ENCODE measurements at regions not wholly inside any gene's neighbourhood (a gene's known extent, or its start where the extent isn't known, plus 50 kb on each side); places are given as distances from the start of the nearest gene placed in this dataset.

GRCh38 chr12:67757651-67758050, 109.1 kb downstream of the DYRK2 start:
- DNase-seq (no peak), ATAC-seq (no peak)
- H3K27ac ChIP-seq = no peak overlapping the region
- H3K27me3 ChIP-seq (ENCODE audit: insufficient read depth in 3 of 3, low read length in 2 of 3) = no peaks in the 10 kb centered on the region
- WGBS, 3 donors = 92 to 96% (median 93%) methylated on average over 2 of the region's 2 CpGs
- peaks cover 4% of the 10 kb centered on the region for H3K4me1 ChIP-seq
- no peak for TF ChIP-seq CTCF (IDR thresholded peaks at IDR 0.05)
- no peaks in the 10 kb centered on the region for H3K9me3 ChIP-seq
- intact Hi-C loops (cut with DNase I) = no loop called here
- H3K36me3 ChIP-seq (ENCODE audit: insufficient read depth in 1 of 2, low read depth in 1 of 2) = no peaks in the 10 kb centered on the region
- no peak overlapping the region for H3K4me3 ChIP-seq

GRCh38 chr12:67758119-67758518, 109.6 kb downstream of the DYRK2 start:
- no peak for TF ChIP-seq CTCF (IDR thresholded peaks at IDR 0.05)

GRCh38 chr12:67758521-67758920, 110.0 kb downstream of the DYRK2 start:
- ATAC-seq = no peak

More at GRCh38 chr12:67758119-67758518, 109.6 kb downstream of the DYRK2 start:
- Histone ChIP-seq H3K4me3 (no peak overlapping the region), H3K4me1 (peaks cover 4% of the 10 kb centered on the region), H3K27me3 (ENCODE audit: insufficient read depth in 3 of 3, low read length in 2 of 3) (no peaks in the 10 kb centered on the region), H3K9me3 (no peaks in the 10 kb centered on the region), H3K36me3 (ENCODE audit: insufficient read depth in 1 of 2, low read depth in 1 of 2) (no peaks in the 10 kb centered on the region), H3K27ac (no peak overlapping the region)
- 44 to 56% (median 54%) methylated on average over 2 of the region's 2 CpGs for WGBS, 3 donors
- no peak for ATAC-seq
- DNase-seq = no peak
- intact Hi-C loops (cut with DNase I) = no loop called here

GRCh38 chr12:67759829-67760228, 111.3 kb downstream of the DYRK2 start:
- intact Hi-C loops (cut with DNase I) = no loop called here
- H3K36me3 ChIP-seq (ENCODE audit: insufficient read depth in 1 of 2, low read depth in 1 of 2) = no peaks in the 10 kb centered on the region
- ATAC-seq = no peak
- 94 to 95% (median 94%) methylated on average over 3 of the region's 3 CpGs for WGBS, 3 donors
- H3K4me3 ChIP-seq = no peak overlapping the region
- H3K9me3 ChIP-seq = no peaks in the 10 kb centered on the region
- no peak for TF ChIP-seq CTCF (IDR thresholded peaks at IDR 0.05)
- no peaks in the 10 kb centered on the region for H3K27me3 ChIP-seq (ENCODE audit: insufficient read depth in 3 of 3, low read length in 2 of 3)
- H3K4me1 ChIP-seq = no peaks in the 10 kb centered on the region
- no peak for DNase-seq
- no peak overlapping the region for H3K27ac ChIP-seq

More at GRCh38 chr12:67758521-67758920, 110.0 kb downstream of the DYRK2 start:
- intact Hi-C loops (cut with DNase I) = no loop called here
- Histone ChIP-seq H3K36me3 (ENCODE audit: insufficient read depth in 1 of 2, low read depth in 1 of 2) (no peaks in the 10 kb centered on the region), H3K4me3 (no peak overlapping the region), H3K9me3 (no peaks in the 10 kb centered on the region), H3K4me1 (peaks cover 2% of the 10 kb centered on the region), H3K27ac (no peak overlapping the region), H3K27me3 (ENCODE audit: insufficient read depth in 3 of 3, low read length in 2 of 3) (no peaks in the 10 kb centered on the region)
- 72 to 89% (median 82%) methylated on average over 4 of the region's 4 CpGs for WGBS, 3 donors
- no peak for TF ChIP-seq CTCF (IDR thresholded peaks at IDR 0.05)
- DNase-seq = no peak

- intact Hi-C loops (cut with DNase I) = no loop called here
- Histone ChIP-seq H3K9me3 (no peaks in the 10 kb centered on the region), H3K4me1 (no peaks in the 10 kb centered on the region), H3K4me3 (no peak overlapping the region), H3K27ac (no peak overlapping the region), H3K27me3 (ENCODE audit: insufficient read depth in 3 of 3, low read length in 2 of 3) (no peaks in the 10 kb centered on the region), H3K36me3 (ENCODE audit: insufficient read depth in 1 of 2, low read depth in 1 of 2) (peaks cover 0 to 4% of the 10 kb centered on the region in 2 donors)
- DNase-seq = no peak
- no peak for TF ChIP-seq CTCF (IDR thresholded peaks at IDR 0.05)
- 97 to 99% (median 97%) methylated on average over 7 of the region's 7 CpGs for WGBS, 3 donors
- ATAC-seq = no peak
Observed at GRCh38 chr12:67760586-67761275, 112.2 kb downstream of the DYRK2 start.

All from psoas muscle (tissue), 7 donors.